ENCODE measurements at regions not wholly inside any gene's neighbourhood (a gene's known extent, or its start where the extent isn't known, plus 50 kb on each side); places are given as distances from the start of the nearest gene placed in this dataset.

DNA sequence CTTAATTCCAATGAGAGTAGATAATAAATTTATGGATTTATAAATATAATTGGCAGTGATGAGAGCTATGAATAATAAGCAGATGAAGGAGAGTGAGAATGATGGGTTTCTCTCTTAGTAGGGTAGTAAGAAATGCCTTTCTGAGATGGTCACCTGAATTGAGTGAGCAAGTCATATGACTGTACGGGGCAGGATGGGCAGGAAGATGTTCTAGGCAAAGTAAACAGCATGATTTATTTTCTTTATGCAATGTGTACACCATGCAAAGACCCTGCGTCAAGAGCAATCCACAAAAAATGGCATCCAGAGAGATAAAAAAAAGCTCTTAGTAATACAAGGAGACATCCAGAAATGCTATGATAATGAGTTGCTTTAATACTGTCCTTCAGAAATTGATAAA lies 409.9 kb downstream of the HLX start:
- Histone ChIP-seq H3K27me3 (no peaks in the 10 kb centered on the region), H3K4me1 (no peaks in the 10 kb centered on the region), H3K9me3 (no peaks in the 10 kb centered on the region), H3K36me3 (no peaks in the 10 kb centered on the region), H3K27ac (no peak overlapping the region), H3K4me3 (replicated peaks in 1 of 3) (no peak overlapping the region)
- intact Hi-C loops (cut with DNase I) = no loop called here
- 89 to 91% methylated on average over 2 of the region's 2 CpGs for WGBS, 2 donors
- TF ChIP-seq, protein P1, sequence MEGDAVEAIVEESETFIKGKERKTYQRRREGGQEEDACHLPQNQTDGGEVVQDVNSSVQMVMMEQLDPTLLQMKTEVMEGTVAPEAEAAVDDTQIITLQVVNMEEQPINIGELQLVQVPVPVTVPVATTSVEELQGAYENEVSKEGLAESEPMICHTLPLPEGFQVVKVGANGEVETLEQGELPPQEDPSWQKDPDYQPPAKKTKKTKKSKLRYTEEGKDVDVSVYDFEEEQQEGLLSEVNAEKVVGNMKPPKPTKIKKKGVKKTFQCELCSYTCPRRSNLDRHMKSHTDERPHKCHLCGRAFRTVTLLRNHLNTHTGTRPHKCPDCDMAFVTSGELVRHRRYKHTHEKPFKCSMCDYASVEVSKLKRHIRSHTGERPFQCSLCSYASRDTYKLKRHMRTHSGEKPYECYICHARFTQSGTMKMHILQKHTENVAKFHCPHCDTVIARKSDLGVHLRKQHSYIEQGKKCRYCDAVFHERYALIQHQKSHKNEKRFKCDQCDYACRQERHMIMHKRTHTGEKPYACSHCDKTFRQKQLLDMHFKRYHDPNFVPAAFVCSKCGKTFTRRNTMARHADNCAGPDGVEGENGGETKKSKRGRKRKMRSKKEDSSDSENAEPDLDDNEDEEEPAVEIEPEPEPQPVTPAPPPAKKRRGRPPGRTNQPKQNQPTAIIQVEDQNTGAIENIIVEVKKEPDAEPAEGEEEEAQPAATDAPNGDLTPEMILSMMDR (IDR thresholded peaks at IDR 0.05) = no peak
- no peak for TF ChIP-seq POLR2A (IDR thresholded peaks at IDR 0.05)
- no peak for DNase-seq

DNA sequence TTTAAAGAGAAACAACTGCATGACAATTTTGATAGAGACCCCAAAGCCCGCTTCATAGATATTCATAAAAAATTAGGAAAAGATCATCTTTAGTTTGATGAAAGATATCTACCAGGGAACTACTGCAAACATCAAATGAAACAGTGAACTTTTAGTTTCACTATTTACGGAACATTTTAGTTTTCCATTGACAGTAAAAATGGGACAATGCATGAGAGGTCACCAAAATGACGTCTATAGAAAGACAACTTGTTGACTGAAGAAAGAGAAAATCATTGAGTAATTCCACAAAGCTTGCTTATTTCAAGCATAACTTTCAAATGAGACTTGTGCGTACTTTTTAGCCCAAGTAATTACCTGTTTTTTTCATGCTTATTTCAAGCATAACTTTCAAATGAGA lies 411.4 kb downstream of the HLX start:
- H3K27me3 ChIP-seq = no peaks in the 10 kb centered on the region
- no peaks in the 10 kb centered on the region for H3K36me3 ChIP-seq
- TF ChIP-seq, protein P1 (IDR thresholded peaks at IDR 0.05) = no peak
- no peak for TF ChIP-seq POLR2A (IDR thresholded peaks at IDR 0.05)
- no peaks in the 10 kb centered on the region for H3K4me1 ChIP-seq
- WGBS, 2 donors = 84 to 86% methylated on average over 4 of the region's 4 CpGs
- H3K9me3 ChIP-seq = no peaks in the 10 kb centered on the region
- intact Hi-C loops (cut with DNase I) = no loop called here
- no peak overlapping the region for H3K27ac ChIP-seq
- H3K4me3 ChIP-seq (replicated peaks in 1 of 3) = no peak overlapping the region
- no peak for DNase-seq

DNA sequence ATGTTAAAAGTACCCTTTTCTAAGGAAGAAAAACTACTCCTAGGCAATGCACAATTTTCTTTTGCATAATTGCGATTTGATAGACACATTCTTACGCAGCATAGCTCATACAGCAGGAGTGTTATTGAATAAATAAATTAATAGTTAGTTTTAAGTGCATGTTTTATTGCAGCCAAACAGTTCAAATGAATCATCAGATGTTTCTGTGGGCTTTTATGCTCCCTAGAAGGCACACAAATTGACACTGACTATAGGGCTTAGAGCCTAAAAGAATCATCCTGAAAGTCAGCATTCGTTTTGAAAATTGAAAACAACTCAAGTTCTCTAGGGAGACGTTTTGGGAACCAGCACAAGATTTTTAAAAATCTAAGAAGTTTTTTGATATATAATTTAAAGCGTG lies 411.9 kb downstream of the HLX start:
- Histone ChIP-seq H3K4me3 (replicated peaks in 1 of 3) (no peak overlapping the region), H3K4me1 (no peaks in the 10 kb centered on the region), H3K36me3 (no peaks in the 10 kb centered on the region), H3K27me3 (no peaks in the 10 kb centered on the region), H3K27ac (no peak overlapping the region), H3K9me3 (no peaks in the 10 kb centered on the region)
- TF ChIP-seq, protein P1 (IDR thresholded peaks at IDR 0.05) = no peak
- TF ChIP-seq POLR2A (IDR thresholded peaks at IDR 0.05) = no peak
- intact Hi-C loops (cut with DNase I) = no loop called here
- no peak for DNase-seq
- WGBS, 2 donors = 69 to 71% methylated on average over 5 of the region's 5 CpGs

DNA sequence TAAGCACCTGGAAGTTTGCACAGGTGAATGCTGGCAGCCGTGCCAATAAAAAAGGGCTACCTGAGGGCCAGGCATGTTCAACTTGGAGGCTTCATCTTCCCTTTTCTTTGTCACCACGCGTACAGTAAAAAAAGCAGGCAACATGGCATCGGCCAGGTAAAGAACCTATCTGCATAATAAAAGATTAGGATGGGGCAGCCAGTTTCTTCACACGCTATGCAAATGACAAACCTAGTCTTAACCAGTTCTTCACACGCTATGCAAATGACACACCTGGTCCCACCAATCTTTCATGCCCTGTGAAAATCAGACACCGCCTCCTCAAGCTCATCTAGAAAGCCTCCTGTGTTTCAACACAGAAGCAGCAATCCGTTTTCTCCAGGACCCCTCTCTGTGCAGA lies 413.4 kb downstream of the HLX start:
- no peaks in the 10 kb centered on the region for H3K36me3 ChIP-seq
- intact Hi-C loops (cut with DNase I) = no loop called here
- DNase-seq = no peak
- H3K9me3 ChIP-seq = no peaks in the 10 kb centered on the region
- no peak for TF ChIP-seq POLR2A (IDR thresholded peaks at IDR 0.05)
- TF ChIP-seq, protein P1 (IDR thresholded peaks at IDR 0.05) = no peak
- H3K27me3 ChIP-seq = no peaks in the 10 kb centered on the region
- H3K4me1 ChIP-seq = no peaks in the 10 kb centered on the region
- no peak overlapping the region for H3K4me3 ChIP-seq (replicated peaks in 1 of 3)
- no peak overlapping the region for H3K27ac ChIP-seq
- WGBS, 2 donors = 83 to 87% methylated on average over 8 of the region's 8 CpGs

DNA sequence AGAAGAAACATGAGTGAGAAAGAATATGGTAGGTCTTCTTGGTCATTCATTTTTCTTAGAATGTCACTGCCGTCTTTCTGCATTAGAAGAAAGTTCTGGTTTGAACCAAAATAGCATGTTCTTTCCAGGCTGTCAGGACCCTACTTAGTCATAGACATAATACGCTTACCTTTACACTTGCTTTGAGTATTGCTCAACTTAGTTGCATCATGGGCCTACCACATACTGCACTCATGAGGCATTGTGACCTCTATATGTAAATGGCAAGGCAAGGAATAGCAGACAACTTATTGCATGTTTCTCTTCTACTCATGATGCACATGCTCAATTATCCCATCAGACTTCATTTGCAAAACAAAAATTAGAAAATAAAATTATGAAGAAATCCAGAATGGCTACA lies 415.0 kb downstream of the HLX start:
- no peaks in the 10 kb centered on the region for H3K27me3 ChIP-seq
- no peaks in the 10 kb centered on the region for H3K36me3 ChIP-seq
- no peaks in the 10 kb centered on the region for H3K9me3 ChIP-seq
- H3K27ac ChIP-seq = no peak overlapping the region
- no peak for DNase-seq
- no peak overlapping the region for H3K4me3 ChIP-seq (replicated peaks in 1 of 3)
- intact Hi-C loops (cut with DNase I) = no loop called here
- WGBS, 2 donors = 89 to 96% methylated on average over 2 of the region's 2 CpGs
- TF ChIP-seq, protein P1 (IDR thresholded peaks at IDR 0.05) = no peak
- no peak for TF ChIP-seq POLR2A (IDR thresholded peaks at IDR 0.05)
- no peaks in the 10 kb centered on the region for H3K4me1 ChIP-seq

Measured in thyroid gland (tissue), 4 donors.